Activated naive CD8-positive, alpha-beta T cell treated with anti-CD3 and anti-CD28 coated beads for 36 hours (primary cell): ENCODE measurements at regions not wholly inside any gene's neighbourhood (a gene's known extent, or its start where the extent isn't known, plus 50 kb on each side); places are given as distances from the start of the nearest gene placed in this dataset.

Experiments
- DNase-seq: peaks from one replicate; pipeline ENCODE4 v3.0.0; 2021
- H3K27ac Mint-ChIP-seq: one replicate; pipeline ENCODE4 v1.8.0; 2022; ENCODE audit warnings: mild to moderate bottlenecking, moderate library complexity, mixed read lengths
- H3K27me3 Mint-ChIP-seq: one replicate; pipeline ENCODE4 v1.8.0; 2022; ENCODE audit warnings: mild to moderate bottlenecking, mixed read lengths
- H3K36me3 Mint-ChIP-seq: one replicate; pipeline ENCODE4 v1.8.0; 2021; ENCODE audit warnings: mild to moderate bottlenecking, mixed read lengths
- H3K4me1 Mint-ChIP-seq: one replicate; pipeline ENCODE4 v1.8.0; 2021; ENCODE audit warnings: mixed read lengths
- H3K4me3 Mint-ChIP-seq: one replicate; pipeline ENCODE4 v1.8.0; 2022; ENCODE audit warnings: mild to moderate bottlenecking, moderate library complexity, mixed read lengths
- H3K9me3 Mint-ChIP-seq: one replicate; pipeline ENCODE4 v1.8.0; 2022; ENCODE audit warnings: mixed read lengths

GRCh38 chr6:21949211-21949801 is 347.5 kb downstream of the PRL start:
- DNase-seq, result no peak
- no peaks in the 10 kb centered on the region for H3K27me3 Mint-ChIP-seq

GRCh38 chr6:21952367-21952766 is 344.5 kb downstream of the PRL start:
- DNase-seq, result no peak
- H3K27ac Mint-ChIP-seq, result no peak overlapping the region
- peaks cover 12% of the 10 kb centered on the region for H3K4me1 Mint-ChIP-seq
- H3K9me3 Mint-ChIP-seq, result no peaks in the 10 kb centered on the region
- H3K4me3 Mint-ChIP-seq, result no peak overlapping the region
- no peaks in the 10 kb centered on the region for H3K36me3 Mint-ChIP-seq
- H3K27me3 Mint-ChIP-seq, result no peaks in the 10 kb centered on the region

More at GRCh38 chr6:21949211-21949801, 347.5 kb downstream of the PRL start:
- Mint-ChIP-seq H3K4me3 (no peak overlapping the region), H3K36me3 (no peaks in the 10 kb centered on the region), H3K27ac (no peak overlapping the region), H3K4me1 (peaks cover 12% of the 10 kb centered on the region), H3K9me3 (no peaks in the 10 kb centered on the region)

DNA sequence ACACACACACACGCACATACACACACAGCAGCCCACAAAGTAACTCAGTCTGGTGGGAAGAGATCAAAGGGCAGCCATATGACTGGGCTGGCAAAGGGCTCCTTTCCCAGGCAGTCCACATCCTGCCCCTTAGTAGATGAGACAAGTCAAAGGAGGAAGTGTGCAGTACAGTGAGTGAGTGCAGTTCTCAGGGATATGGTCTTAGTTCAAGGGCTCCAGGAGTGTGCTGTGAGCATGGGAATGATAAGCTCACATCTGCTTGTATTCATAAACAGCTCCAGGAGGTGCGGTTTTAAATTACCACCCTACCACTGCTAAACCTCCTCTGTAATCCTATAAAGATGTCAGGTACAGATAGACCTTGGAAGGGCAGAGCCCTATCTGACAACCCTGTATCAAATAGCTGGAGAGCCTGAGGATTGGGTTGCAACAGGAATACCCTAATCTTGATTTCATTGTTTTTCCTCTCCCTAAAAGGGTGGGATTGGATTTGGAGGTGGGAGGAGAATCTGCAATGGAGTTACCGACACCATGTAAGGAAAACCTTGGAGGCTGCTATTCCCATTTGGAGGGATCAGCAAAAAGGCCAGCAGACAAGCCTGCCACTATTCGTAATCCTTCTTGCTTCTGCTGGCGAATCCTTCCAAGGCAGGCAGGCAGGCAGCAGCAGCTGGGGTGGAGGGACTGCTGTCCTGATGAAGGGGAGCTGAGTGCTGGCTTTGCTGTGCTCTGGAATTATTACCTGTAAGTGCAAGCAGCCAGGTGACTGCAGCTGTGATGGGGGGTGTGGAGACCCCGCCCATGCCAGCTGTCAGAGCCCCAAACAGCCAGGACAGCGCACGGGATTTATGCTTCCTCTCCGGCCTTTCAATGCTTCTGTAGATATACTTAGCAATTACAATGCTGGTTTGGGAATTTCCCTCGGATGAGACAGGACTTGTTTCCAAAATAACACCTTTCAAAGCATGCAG is 342.7 kb downstream of the PRL start:
- no peaks in the 10 kb centered on the region for H3K9me3 Mint-ChIP-seq
- peaks cover 12% of the 10 kb centered on the region for H3K4me1 Mint-ChIP-seq
- H3K27me3 Mint-ChIP-seq, result no peaks in the 10 kb centered on the region
- H3K36me3 Mint-ChIP-seq, result no peaks in the 10 kb centered on the region
- H3K27ac Mint-ChIP-seq, result no peak overlapping the region
- DNase-seq, result no peak
- H3K4me3 Mint-ChIP-seq, result no peak overlapping the region

- Mint-ChIP-seq H3K4me1 (peaks cover 12% of the 10 kb centered on the region), H3K36me3 (no peaks in the 10 kb centered on the region), H3K27ac (no peak overlapping the region), H3K27me3 (no peaks in the 10 kb centered on the region), H3K9me3 (no peaks in the 10 kb centered on the region), H3K4me3 (no peak overlapping the region)
- DNase-seq, result no peak
Measured at GRCh38 chr6:21955053-21955595, 341.7 kb downstream of the PRL start.

- no peaks in the 10 kb centered on the region for H3K9me3 Mint-ChIP-seq
Measured at GRCh38 chr6:21955951-21956350, 340.9 kb downstream of the PRL start.

GRCh38 chr6:21958428-21958827 is 338.4 kb downstream of the PRL start:
- Mint-ChIP-seq H3K4me1 (peaks cover 3% of the 10 kb centered on the region), H3K27me3 (no peaks in the 10 kb centered on the region), H3K36me3 (no peaks in the 10 kb centered on the region), H3K4me3 (no peak overlapping the region), H3K27ac (no peak overlapping the region), H3K9me3 (no peaks in the 10 kb centered on the region)
- no peak for DNase-seq

More at GRCh38 chr6:21955951-21956350, 340.9 kb downstream of the PRL start:
- no peak overlapping the region for H3K27ac Mint-ChIP-seq
- H3K4me1 Mint-ChIP-seq, result peaks cover 12% of the 10 kb centered on the region
- H3K4me3 Mint-ChIP-seq, result no peak overlapping the region
- no peaks in the 10 kb centered on the region for H3K27me3 Mint-ChIP-seq
- DNase-seq, result no peak
- H3K36me3 Mint-ChIP-seq, result no peaks in the 10 kb centered on the region

DNA sequence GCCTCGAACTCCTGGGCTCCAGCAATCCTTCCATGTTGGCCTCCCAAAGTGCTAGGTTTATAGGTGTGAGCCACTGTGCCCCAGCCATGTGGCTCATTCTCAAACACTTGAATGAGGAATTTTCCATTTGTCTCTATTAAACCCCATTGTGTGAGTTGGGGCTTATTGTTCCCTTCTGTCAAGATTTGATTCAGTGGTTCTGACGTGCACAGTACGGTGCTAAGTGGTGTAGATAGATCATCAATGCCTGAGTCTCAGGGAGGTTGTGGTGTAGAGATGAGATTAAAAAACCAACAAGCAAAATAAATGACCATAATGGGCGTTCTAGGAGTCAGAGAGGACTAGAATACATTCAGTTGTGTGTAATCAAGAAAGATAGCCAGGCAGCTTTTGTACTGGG is 335.6 kb downstream of the PRL start:
- no peaks in the 10 kb centered on the region for H3K36me3 Mint-ChIP-seq
- H3K27me3 Mint-ChIP-seq, result peaks cover 4% of the 10 kb centered on the region
- H3K4me3 Mint-ChIP-seq, result no peak overlapping the region
- no peaks in the 10 kb centered on the region for H3K9me3 Mint-ChIP-seq
- H3K27ac Mint-ChIP-seq, result no peak overlapping the region
- peaks cover 4% of the 10 kb centered on the region for H3K4me1 Mint-ChIP-seq
- no peak for DNase-seq

- Mint-ChIP-seq H3K4me1 (peaks cover 4% of the 10 kb centered on the region), H3K36me3 (no peaks in the 10 kb centered on the region), H3K4me3 (no peak overlapping the region), H3K9me3 (no peaks in the 10 kb centered on the region), H3K27me3 (peaks cover 11% of the 10 kb centered on the region), H3K27ac (no peak overlapping the region)
- DNase-seq, result no peak
Measured at GRCh38 chr6:21965016-21965415, 331.8 kb downstream of the PRL start.

- Mint-ChIP-seq H3K4me3 (no peak overlapping the region), H3K27ac (no peak overlapping the region), H3K4me1 (peaks cover 4% of the 10 kb centered on the region), H3K9me3 (no peaks in the 10 kb centered on the region), H3K36me3 (no peaks in the 10 kb centered on the region), H3K27me3 (peaks cover 11% of the 10 kb centered on the region)
- DNase-seq, result no peak
Measured at GRCh38 chr6:21965953-21966539, 330.8 kb downstream of the PRL start.

DNA sequence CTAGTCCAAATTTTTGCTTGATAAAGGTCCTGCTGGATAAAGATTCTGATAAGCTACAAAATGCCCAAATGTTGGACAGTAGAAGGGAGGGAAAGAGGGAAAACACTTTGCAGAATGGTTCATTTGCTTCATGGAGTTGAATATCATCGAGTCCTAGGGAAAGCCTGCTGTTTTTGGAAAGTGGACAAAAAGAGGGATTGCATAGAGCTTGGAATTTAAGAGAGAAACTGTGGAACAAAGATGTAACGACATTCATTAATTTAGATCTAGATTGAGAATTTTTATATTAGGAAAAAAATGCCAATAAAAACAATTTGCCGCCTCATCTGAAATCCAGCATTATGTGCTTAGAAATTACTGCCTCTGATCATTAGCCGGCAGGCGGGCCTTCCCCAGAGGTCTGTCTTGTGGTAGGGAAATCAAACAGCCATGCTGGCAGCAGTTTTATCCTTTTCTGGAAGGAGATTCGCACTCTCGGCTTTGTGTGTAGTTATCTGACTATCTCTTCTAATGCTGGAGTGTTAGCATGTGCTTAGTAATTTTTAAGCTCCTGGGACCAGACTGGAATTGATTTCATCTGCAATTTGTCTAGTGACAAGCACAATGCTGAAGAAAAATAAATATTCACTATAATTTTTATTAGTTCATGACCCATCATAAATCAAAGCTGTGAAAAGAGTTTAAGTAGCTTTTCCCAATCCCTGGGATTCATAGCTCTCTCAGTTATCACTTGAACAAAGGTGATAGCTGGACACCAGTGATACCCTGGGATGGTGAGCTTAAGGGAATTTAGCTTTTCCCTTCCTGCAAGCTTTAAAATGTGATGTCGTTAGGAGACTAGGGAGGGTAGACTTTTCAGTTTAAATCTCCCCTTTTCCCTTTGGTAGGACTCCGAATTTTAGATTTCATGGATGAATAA is 329.5 kb downstream of the PRL start:
- Mint-ChIP-seq H3K9me3 (no peaks in the 10 kb centered on the region), H3K36me3 (no peaks in the 10 kb centered on the region), H3K27me3 (peaks cover 11% of the 10 kb centered on the region), H3K4me3 (no peak overlapping the region), H3K27ac (no peak overlapping the region), H3K4me1 (peaks cover 4% of the 10 kb centered on the region)
- DNase-seq, result no peak

- H3K36me3 Mint-ChIP-seq, result no peaks in the 10 kb centered on the region
- DNase-seq, result no peak
- H3K9me3 Mint-ChIP-seq, result no peaks in the 10 kb centered on the region
- H3K27ac Mint-ChIP-seq, result no peak overlapping the region
- peaks cover 11% of the 10 kb centered on the region for H3K27me3 Mint-ChIP-seq
- peaks cover 4% of the 10 kb centered on the region for H3K4me1 Mint-ChIP-seq
- H3K4me3 Mint-ChIP-seq, result no peak overlapping the region
Measured at GRCh38 chr6:21968411-21968810, 328.4 kb downstream of the PRL start.

- Mint-ChIP-seq H3K4me1 (peaks cover 4% of the 10 kb centered on the region), H3K27me3 (peaks cover 11% of the 10 kb centered on the region), H3K4me3 (no peak overlapping the region), H3K9me3 (no peaks in the 10 kb centered on the region), H3K27ac (no peak overlapping the region), H3K36me3 (no peaks in the 10 kb centered on the region)
- DNase-seq, result no peak
Measured at GRCh38 chr6:21969192-21969591, 327.6 kb downstream of the PRL start.

- Mint-ChIP-seq H3K36me3 (no peaks in the 10 kb centered on the region), H3K4me1 (no peaks in the 10 kb centered on the region), H3K27ac (no peak overlapping the region)
Measured at GRCh38 chr6:21970569-21971300, 326.1 kb downstream of the PRL start.

DNA sequence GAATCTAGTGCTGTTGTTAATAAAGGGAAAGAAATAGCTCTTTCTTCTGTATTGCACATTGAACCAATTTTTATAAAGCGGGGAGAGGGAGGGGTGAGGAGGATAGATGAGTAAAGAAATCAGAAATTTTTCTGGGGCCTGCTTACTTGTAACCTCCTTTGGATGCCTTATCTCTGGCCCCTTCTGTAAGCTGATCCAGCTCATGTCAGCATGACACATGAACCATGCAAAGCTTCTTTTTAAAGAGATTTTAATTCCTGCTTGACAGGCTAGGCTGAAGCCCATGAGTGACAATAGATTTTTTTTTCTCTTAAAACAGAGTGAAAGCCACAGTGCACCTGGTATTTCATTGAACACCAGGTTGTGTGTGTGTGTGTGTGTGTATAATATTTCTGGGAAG is 325.3 kb downstream of the PRL start:
- no peak for DNase-seq
- Mint-ChIP-seq H3K27ac (no peak overlapping the region), H3K27me3 (peaks cover 6% of the 10 kb centered on the region), H3K9me3 (no peaks in the 10 kb centered on the region), H3K36me3 (no peaks in the 10 kb centered on the region), H3K4me1 (no peaks in the 10 kb centered on the region), H3K4me3 (no peak overlapping the region)

More at GRCh38 chr6:21970569-21971300, 326.1 kb downstream of the PRL start:
- no peaks in the 10 kb centered on the region for H3K9me3 Mint-ChIP-seq
- H3K4me3 Mint-ChIP-seq, result no peak overlapping the region
- DNase-seq, result no peak
- peaks cover 11% of the 10 kb centered on the region for H3K27me3 Mint-ChIP-seq
